ENCODE measurements at regions not wholly inside any gene's neighbourhood (a gene's known extent, or its start where the extent isn't known, plus 50 kb on each side); places are given as distances from the start of the nearest gene placed in this dataset.
"Not testable (repeated sequence)": the region's sequence is repeated elsewhere in the genome, so short reads cannot be mapped to it uniquely, and the experiment has no call there.

- Mint-ChIP-seq H3K27ac (no peak overlapping the region), H3K27me3 (peaks cover 0 to 8% (median 0%) of the 10 kb centered on the region in 5 donors), H3K4me1 (no peaks in the 10 kb centered on the region), H3K9me3 (peaks cover 1 to 21% (median 7%) of the 10 kb centered on the region in 11 donors), H3K4me3 (no peak overlapping the region), H3K36me3 (no peaks in the 10 kb centered on the region)
- POLR2A ChIA-PET = no interaction called here
- Histone ChIP-seq H3K27me3 (ENCODE audit: control insufficient read depth in 2 of 2, insufficient read depth in 2 of 2, low read length in 2 of 2) (no peaks in the 10 kb centered on the region), H3K4me3 (ENCODE audit: low read length) (no peak overlapping the region), H3K4me1 (ENCODE audit: control insufficient read depth in 2 of 2, insufficient read depth in 2 of 2, low read length in 2 of 2) (no peaks in the 10 kb centered on the region), H3K36me3 (ENCODE audit: control insufficient read depth in 2 of 3, insufficient read depth in 3 of 3, low read length in 3 of 3) (no peaks in the 10 kb centered on the region), H3K27ac (ENCODE audit: low read depth, low read length) (no peak overlapping the region), H3K9me3 (ENCODE audit: control insufficient read depth in 2 of 3, low read length in 3 of 3) (no peaks in the 10 kb centered on the region)
- intact Hi-C loops (cut with micrococcal nuclease) = no loop called here
- no peak for ATAC-seq
- CTCF ChIA-PET = no interaction called here
- no peak for DNase-seq
These were observed 684.2 kb downstream of the LTN1 start for GRCh38 chr21:28308516-28308915.

- intact Hi-C loops (cut with micrococcal nuclease) = no loop called here
- H3K27ac ChIP-seq (ENCODE audit: low read depth, low read length) = no peak overlapping the region
- H3K27me3 Mint-ChIP-seq = peaks cover 0 to 9% (median 0%) of the 10 kb centered on the region in 5 donors
- POLR2A ChIA-PET = no interaction called here
- no peak overlapping the region for H3K4me3 ChIP-seq (ENCODE audit: low read length)
- H3K36me3 ChIP-seq (ENCODE audit: control insufficient read depth in 2 of 3, insufficient read depth in 3 of 3, low read length in 3 of 3) = no peaks in the 10 kb centered on the region
- H3K9me3 Mint-ChIP-seq = peaks cover 0 to 8% (median 0%) of the 10 kb centered on the region in 11 donors
- no peak overlapping the region for H3K4me3 Mint-ChIP-seq
- H3K9me3 ChIP-seq (ENCODE audit: control insufficient read depth in 2 of 3, low read length in 3 of 3) = no peaks in the 10 kb centered on the region
- no peaks in the 10 kb centered on the region for H3K4me1 ChIP-seq (ENCODE audit: control insufficient read depth in 2 of 2, insufficient read depth in 2 of 2, low read length in 2 of 2)
- no peaks in the 10 kb centered on the region for H3K4me1 Mint-ChIP-seq
- H3K36me3 Mint-ChIP-seq = no peaks in the 10 kb centered on the region
- CTCF ChIA-PET = no interaction called here
- no peak overlapping the region for H3K27ac Mint-ChIP-seq
- no peak for DNase-seq
- H3K27me3 ChIP-seq (ENCODE audit: control insufficient read depth in 2 of 2, insufficient read depth in 2 of 2, low read length in 2 of 2) = no peaks in the 10 kb centered on the region
- ATAC-seq = no peak
These were observed 692.7 kb downstream of the LTN1 start for GRCh38 chr21:28299946-28300345.

DNA sequence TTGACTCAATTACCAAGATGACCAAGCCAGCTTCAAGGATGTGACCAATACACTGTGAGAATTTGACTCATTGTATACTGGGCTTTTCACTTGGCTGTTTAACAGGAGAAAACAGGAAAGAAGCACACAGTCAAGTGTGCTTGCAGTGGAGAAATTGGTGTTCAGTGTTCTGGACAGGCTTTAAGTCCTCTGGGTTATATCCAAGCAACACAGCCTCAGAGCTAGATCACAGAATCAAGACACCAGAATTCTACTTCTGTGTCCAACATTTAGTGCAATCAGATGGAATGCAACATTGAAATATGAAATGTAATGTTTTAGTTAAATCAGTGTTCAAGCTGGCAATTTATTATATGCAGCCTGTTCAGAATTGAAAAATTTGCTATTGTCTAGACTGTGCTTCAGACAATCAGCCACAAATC is 694.4 kb downstream of the LTN1 start:
- H3K27me3 ChIP-seq (ENCODE audit: control insufficient read depth in 2 of 2, insufficient read depth in 2 of 2, low read length in 2 of 2) = no peaks in the 10 kb centered on the region
- ATAC-seq (no peak), DNase-seq (no peak)
- Mint-ChIP-seq H3K27ac (no peak overlapping the region), H3K36me3 (no peaks in the 10 kb centered on the region), H3K9me3 (peaks cover 0 to 5% (median 0%) of the 10 kb centered on the region in 11 donors), H3K27me3 (peaks cover 0 to 10% (median 3%) of the 10 kb centered on the region in 5 donors), H3K4me1 (no peaks in the 10 kb centered on the region), H3K4me3 (no peak overlapping the region)
- H3K9me3 ChIP-seq (ENCODE audit: control insufficient read depth in 2 of 3, low read length in 3 of 3) = no peaks in the 10 kb centered on the region
- ChIA-PET CTCF (no interaction called here), POLR2A (no interaction called here)
- no peak overlapping the region for H3K4me3 ChIP-seq (ENCODE audit: low read length)
- H3K4me1 ChIP-seq (ENCODE audit: control insufficient read depth in 2 of 2, insufficient read depth in 2 of 2, low read length in 2 of 2) = no peaks in the 10 kb centered on the region
- intact Hi-C loops (cut with micrococcal nuclease) = no loop called here
- no peaks in the 10 kb centered on the region for H3K36me3 ChIP-seq (ENCODE audit: control insufficient read depth in 2 of 3, insufficient read depth in 3 of 3, low read length in 3 of 3)
- H3K27ac ChIP-seq (ENCODE audit: low read depth, low read length) = no peak overlapping the region

- H3K27ac Mint-ChIP-seq = no peak overlapping the region
- H3K27me3 ChIP-seq (ENCODE audit: control insufficient read depth in 2 of 2, insufficient read depth in 2 of 2, low read length in 2 of 2) = no peaks in the 10 kb centered on the region
- no peaks in the 10 kb centered on the region for H3K4me1 Mint-ChIP-seq
- CTCF ChIA-PET = no interaction called here
- DNase-seq (no peak), ATAC-seq (no peak)
- peaks cover 0 to 10% (median 5%) of the 10 kb centered on the region in 5 donors for H3K27me3 Mint-ChIP-seq
- H3K4me3 Mint-ChIP-seq = no peak overlapping the region
- no peaks in the 10 kb centered on the region for H3K4me1 ChIP-seq (ENCODE audit: control insufficient read depth in 2 of 2, insufficient read depth in 2 of 2, low read length in 2 of 2)
- no peak overlapping the region for H3K27ac ChIP-seq (ENCODE audit: low read depth, low read length)
- no peaks in the 10 kb centered on the region for H3K36me3 Mint-ChIP-seq
- POLR2A ChIA-PET = no interaction called here
- no peaks in the 10 kb centered on the region for H3K36me3 ChIP-seq (ENCODE audit: control insufficient read depth in 2 of 3, insufficient read depth in 3 of 3, low read length in 3 of 3)
- no peak overlapping the region for H3K4me3 ChIP-seq (ENCODE audit: low read length)
- intact Hi-C loops (cut with micrococcal nuclease) = no loop called here
- no peaks in the 10 kb centered on the region for H3K9me3 ChIP-seq (ENCODE audit: control insufficient read depth in 2 of 3, low read length in 3 of 3)
- H3K9me3 Mint-ChIP-seq = peaks cover 0 to 17% (median 6%) of the 10 kb centered on the region in 11 donors
These were observed 698.6 kb downstream of the LTN1 start for GRCh38 chr21:28294051-28294450.

GRCh38 chr21:28283641-28284490 is 708.8 kb downstream of the LTN1 start:
- Histone ChIP-seq H3K9me3 (ENCODE audit: control insufficient read depth in 2 of 3, low read length in 3 of 3) (no peaks in the 10 kb centered on the region), H3K4me1 (ENCODE audit: control insufficient read depth in 2 of 2, insufficient read depth in 2 of 2, low read length in 2 of 2) (no peaks in the 10 kb centered on the region), H3K36me3 (ENCODE audit: control insufficient read depth in 2 of 3, insufficient read depth in 3 of 3, low read length in 3 of 3) (no peaks in the 10 kb centered on the region), H3K4me3 (ENCODE audit: low read length) (no peak overlapping the region), H3K27ac (ENCODE audit: low read depth, low read length) (no peak overlapping the region), H3K27me3 (ENCODE audit: control insufficient read depth in 2 of 2, insufficient read depth in 2 of 2, low read length in 2 of 2) (no peaks in the 10 kb centered on the region)
- intact Hi-C loops (cut with micrococcal nuclease) = no loop called here
- H3K4me3 Mint-ChIP-seq = no peak overlapping the region
- ATAC-seq = no peak
- H3K27ac Mint-ChIP-seq = no peak overlapping the region
- ChIA-PET POLR2A (no interaction called here), CTCF (interaction anchor here (0.5 kb wide), 1 partner anchor 836 kb away, joined by 3 read pairs; no protein-coding TSS in a partner anchor)
- no peaks in the 10 kb centered on the region for H3K4me1 Mint-ChIP-seq
- H3K27me3 Mint-ChIP-seq = peaks cover 0 to 14% (median 4%) of the 10 kb centered on the region in 5 donors
- H3K36me3 Mint-ChIP-seq = no peaks in the 10 kb centered on the region
- H3K9me3 Mint-ChIP-seq = peaks cover 0 to 15% (median 1%) of the 10 kb centered on the region in 11 donors
- DNase-seq = no peak

DNA sequence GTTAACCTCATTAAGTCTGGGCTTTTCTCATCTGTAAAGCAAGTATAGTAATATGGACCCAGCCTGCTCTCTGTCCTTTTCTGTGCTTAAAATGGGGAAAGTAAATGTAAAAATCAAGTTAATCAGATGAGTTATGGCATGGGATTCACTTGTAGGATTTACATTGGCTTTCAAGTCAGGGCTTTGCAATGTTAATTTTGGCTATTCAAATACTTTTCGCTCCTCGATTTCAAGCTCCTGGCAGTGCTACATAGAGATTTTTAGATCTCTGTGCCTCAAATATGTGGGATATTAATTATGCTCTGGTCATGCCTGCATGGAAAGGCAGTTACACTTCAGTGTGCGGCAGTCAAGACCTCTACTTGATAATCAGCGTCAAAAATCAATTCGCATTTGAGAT is 709.8 kb downstream of the LTN1 start:
- Mint-ChIP-seq H3K36me3 (no peaks in the 10 kb centered on the region), H3K4me3 (no peak overlapping the region), H3K27me3 (peaks cover 0 to 15% (median 4%) of the 10 kb centered on the region in 5 donors), H3K27ac (no peak overlapping the region), H3K9me3 (peaks cover 0 to 10% (median 1%) of the 10 kb centered on the region in 11 donors), H3K4me1 (no peaks in the 10 kb centered on the region)
- Histone ChIP-seq H3K9me3 (ENCODE audit: control insufficient read depth in 2 of 3, low read length in 3 of 3) (no peaks in the 10 kb centered on the region), H3K4me1 (ENCODE audit: control insufficient read depth in 2 of 2, insufficient read depth in 2 of 2, low read length in 2 of 2) (no peaks in the 10 kb centered on the region), H3K4me3 (ENCODE audit: low read length) (no peak overlapping the region), H3K27ac (ENCODE audit: low read depth, low read length) (no peak overlapping the region), H3K27me3 (ENCODE audit: control insufficient read depth in 2 of 2, insufficient read depth in 2 of 2, low read length in 2 of 2) (no peaks in the 10 kb centered on the region), H3K36me3 (ENCODE audit: control insufficient read depth in 2 of 3, insufficient read depth in 3 of 3, low read length in 3 of 3) (no peaks in the 10 kb centered on the region)
- DNase-seq = no peak
- POLR2A ChIA-PET = no interaction called here
- CTCF ChIA-PET = interaction anchor here (0.6 kb wide), 1 partner anchor 467 kb away, joined by 3 read pairs; no protein-coding TSS in a partner anchor
- intact Hi-C loops (cut with micrococcal nuclease) = no loop called here
- ATAC-seq = no peak

DNA sequence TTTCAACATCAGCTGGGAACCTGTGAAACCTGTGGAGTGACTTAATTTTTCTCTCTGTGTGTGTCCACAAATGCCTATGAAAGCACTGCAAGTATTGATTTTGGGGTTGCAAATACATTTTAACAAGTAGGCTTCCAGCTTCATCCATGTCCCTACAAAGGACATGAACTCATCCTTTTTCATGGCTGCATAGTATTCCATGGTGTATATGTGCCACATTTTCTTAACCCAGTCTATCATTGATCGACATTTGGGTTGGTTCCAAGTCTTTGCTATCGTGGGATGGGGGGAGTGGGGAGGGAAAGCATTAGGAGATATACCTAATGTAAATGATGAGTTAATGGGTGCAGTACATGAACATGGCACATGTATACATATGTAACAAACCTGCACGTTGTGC is 711.3 kb downstream of the LTN1 start:
- H3K4me1 Mint-ChIP-seq; POLR2A ChIA-PET; H3K9me3 Mint-ChIP-seq; H3K9me3 ChIP-seq (ENCODE audit: control insufficient read depth in 2 of 3, low read length in 3 of 3); CTCF ChIA-PET; H3K4me3 Mint-ChIP-seq; ATAC-seq; H3K27ac ChIP-seq (ENCODE audit: low read depth, low read length); H3K4me1 ChIP-seq (ENCODE audit: control insufficient read depth in 2 of 2, insufficient read depth in 2 of 2, low read length in 2 of 2); intact Hi-C loops (cut with micrococcal nuclease); DNase-seq; H3K27ac Mint-ChIP-seq; H3K27me3 ChIP-seq (ENCODE audit: control insufficient read depth in 2 of 2, insufficient read depth in 2 of 2, low read length in 2 of 2); H3K36me3 ChIP-seq (ENCODE audit: control insufficient read depth in 2 of 3, insufficient read depth in 3 of 3, low read length in 3 of 3); H3K4me3 ChIP-seq (ENCODE audit: low read length); H3K36me3 Mint-ChIP-seq: not testable (repeated sequence)
- H3K27me3 Mint-ChIP-seq = peaks cover 0 to 22% (median 6%) of the 10 kb centered on the region in 5 donors
